Limb (tissue), 2 donors: ENCODE measurements at regions not wholly inside any gene's neighbourhood (a gene's known extent, or its start where the extent isn't known, plus 50 kb on each side); places are given as distances from the start of the nearest gene placed in this dataset.
A peak's percentile ranks its signal among the peaks of the same experiment; 100 is the strongest.

Experiments
- DNase-seq, 2 donors: peaks; one replicate each; pipeline ENCODE4 v3.0.0-alpha.2; 2016; ENCODE audit errors: extremely low spot score in 2 of 2

GRCh38 chr6:14728396-14729024 lies 517.4 kb upstream of the JARID2 start:
- DNase-seq: no peak

GRCh38 chr6:14729129-14729871 lies 516.6 kb upstream of the JARID2 start:
- DNase-seq: no peak

- DNase-seq: peak in 1 of 2 donors; percentile 43
Observed at GRCh38 chr6:14730654-14731053, 515.2 kb upstream of the JARID2 start.

- DNase-seq: no peak
Observed at GRCh38 chr6:14731611-14732010, 514.3 kb upstream of the JARID2 start.

GRCh38 chr6:14732226-14732843 lies 513.5 kb upstream of the JARID2 start:
- DNase-seq: no peak

- no peak for DNase-seq
Observed at GRCh38 chr6:14732844-14733757, 512.8 kb upstream of the JARID2 start.

GRCh38 chr6:14734052-14734415 lies 511.8 kb upstream of the JARID2 start:
- DNase-seq: no peak

- no peak for DNase-seq
Observed at GRCh38 chr6:14734416-14735340, 511.2 kb upstream of the JARID2 start.

- no peak for DNase-seq
Observed at GRCh38 chr6:14735956-14736486, 509.8 kb upstream of the JARID2 start.

- DNase-seq: no peak
Observed at GRCh38 chr6:14736554-14736953, 509.3 kb upstream of the JARID2 start.

GRCh38 chr6:14738497-14738896 lies 507.4 kb upstream of the JARID2 start:
- DNase-seq: no peak

GRCh38 chr6:14738933-14739332 lies 506.9 kb upstream of the JARID2 start:
- peak in 1 of 2 donors; percentile 15 for DNase-seq

GRCh38 chr6:14739827-14740226 lies 506.0 kb upstream of the JARID2 start:
- no peak for DNase-seq

- DNase-seq: no peak
Observed at GRCh38 chr6:14742171-14742570, 503.7 kb upstream of the JARID2 start.

- DNase-seq: no peak
Observed at GRCh38 chr6:14742680-14743079, 503.2 kb upstream of the JARID2 start.

- no peak for DNase-seq
Observed at GRCh38 chr6:14743144-14743473, 502.8 kb upstream of the JARID2 start.

GRCh38 chr6:14743474-14744211 lies 502.2 kb upstream of the JARID2 start:
- no peak for DNase-seq

- DNase-seq: no peak
Observed at GRCh38 chr6:14744212-14744556, 501.7 kb upstream of the JARID2 start.

GRCh38 chr6:14746139-14746837 lies 499.6 kb upstream of the JARID2 start:
- no peak for DNase-seq
